ENCODE measurements at regions not wholly inside any gene's neighbourhood (a gene's known extent, or its start where the extent isn't known, plus 50 kb on each side); places are given as distances from the start of the nearest gene placed in this dataset.

- H3K27me3 ChIP-seq (ENCODE audit: control insufficient read depth, insufficient read depth, low read length) = no peaks in the 10 kb centered on the region
- H3K36me3 ChIP-seq (ENCODE audit: control insufficient read depth, insufficient read depth, low read length) = no peaks in the 10 kb centered on the region
- no peak for DNase-seq (ENCODE audit: low read depth)
- H3K4me3 ChIP-seq (ENCODE audit: low read depth, low read length) = no peak overlapping the region
- no peak for TF ChIP-seq CTCF (IDR thresholded peaks at IDR 0.05; ENCODE audit: insufficient read depth, low read length, poor library complexity, severe bottlenecking)
Observed at GRCh38 chr2:21217442-21217841, 93.7 kb downstream of the TDRD15 start.

- TF ChIP-seq CTCF (IDR thresholded peaks at IDR 0.05; ENCODE audit: insufficient read depth, low read length, poor library complexity, severe bottlenecking) = no peak
- Histone ChIP-seq H3K36me3 (ENCODE audit: control insufficient read depth, insufficient read depth, low read length) (no peaks in the 10 kb centered on the region), H3K4me3 (ENCODE audit: low read depth, low read length) (no peak overlapping the region), H3K27me3 (ENCODE audit: control insufficient read depth, insufficient read depth, low read length) (no peaks in the 10 kb centered on the region)
- peak; percentile 4 for DNase-seq (ENCODE audit: low read depth)
Observed at GRCh38 chr2:21220930-21221329, 97.2 kb downstream of the TDRD15 start.

GRCh38 chr2:21223618-21224017, 99.8 kb downstream of the TDRD15 start:
- no peak for TF ChIP-seq CTCF (IDR thresholded peaks at IDR 0.05; ENCODE audit: insufficient read depth, low read length, poor library complexity, severe bottlenecking)
- no peak for DNase-seq (ENCODE audit: low read depth)
- Histone ChIP-seq H3K27me3 (ENCODE audit: control insufficient read depth, insufficient read depth, low read length) (no peaks in the 10 kb centered on the region), H3K36me3 (ENCODE audit: control insufficient read depth, insufficient read depth, low read length) (no peaks in the 10 kb centered on the region), H3K4me3 (ENCODE audit: low read depth, low read length) (no peak overlapping the region)

- DNase-seq (ENCODE audit: low read depth) = no peak
- H3K36me3 ChIP-seq (ENCODE audit: control insufficient read depth, insufficient read depth, low read length) = no peaks in the 10 kb centered on the region
- no peak for TF ChIP-seq CTCF (IDR thresholded peaks at IDR 0.05; ENCODE audit: insufficient read depth, low read length, poor library complexity, severe bottlenecking)
- no peaks in the 10 kb centered on the region for H3K27me3 ChIP-seq (ENCODE audit: control insufficient read depth, insufficient read depth, low read length)
- H3K4me3 ChIP-seq (ENCODE audit: low read depth, low read length) = no peak overlapping the region
Observed at GRCh38 chr2:21228041-21228895, 104.5 kb downstream of the TDRD15 start.

- TF ChIP-seq CTCF (IDR thresholded peaks at IDR 0.05; ENCODE audit: insufficient read depth, low read length, poor library complexity, severe bottlenecking) = no peak
- H3K36me3 ChIP-seq (ENCODE audit: control insufficient read depth, insufficient read depth, low read length) = no peaks in the 10 kb centered on the region
- no peak for DNase-seq (ENCODE audit: low read depth)
- H3K27me3 ChIP-seq (ENCODE audit: control insufficient read depth, insufficient read depth, low read length) = no peaks in the 10 kb centered on the region
- no peak overlapping the region for H3K4me3 ChIP-seq (ENCODE audit: low read depth, low read length)
Observed at GRCh38 chr2:21229302-21229701, 105.5 kb downstream of the TDRD15 start.

- Histone ChIP-seq H3K27me3 (ENCODE audit: control insufficient read depth, insufficient read depth, low read length) (no peaks in the 10 kb centered on the region), H3K36me3 (ENCODE audit: control insufficient read depth, insufficient read depth, low read length) (no peaks in the 10 kb centered on the region), H3K4me3 (ENCODE audit: low read depth, low read length) (no peak overlapping the region)
- DNase-seq (ENCODE audit: low read depth) = no peak
- no peak for TF ChIP-seq CTCF (IDR thresholded peaks at IDR 0.05; ENCODE audit: insufficient read depth, low read length, poor library complexity, severe bottlenecking)
Observed at GRCh38 chr2:21230140-21230539, 106.4 kb downstream of the TDRD15 start.

All from kidney epithelial cell (primary cell).